Neural cell (in vitro differentiated cells): ENCODE measurements at regions not wholly inside any gene's neighbourhood (a gene's known extent, or its start where the extent isn't known, plus 50 kb on each side); places are given as distances from the start of the nearest gene placed in this dataset.

Experiments
- H2AFZ ChIP-seq: fragments of 200-600, 300-800 bp; sonication (generic), shearing (Covaris generic); 2 replicates; pipeline ENCODE4 v1.6.0; 2014; ENCODE audit warnings: low read depth, mild to moderate bottlenecking, antibody characterized with exemption, low read length, moderate library complexity
- H3F3A ChIP-seq: fragments of 200-600 bp; shearing (Covaris generic); 2 replicates; pipeline ENCODE4 v1.6.1; 2016; ENCODE audit warnings: mild to moderate bottlenecking, moderate library complexity, mixed read lengths, antibody characterized with exemption, low read length; ENCODE audit not compliant: insufficient read depth, poor library complexity, severe bottlenecking
- H3K27ac ChIP-seq: fragments of 200-600, 300-800 bp; sonication (generic), shearing (Covaris generic); 2 replicates; pipeline ENCODE4 v1.5.1; 2014; ENCODE audit warnings: mild to moderate bottlenecking, low read length, moderate library complexity
- H3K27me3 ChIP-seq: fragments of 300-800, 200-600 bp; sonication (generic), shearing (Covaris generic); 2 replicates; pipeline ENCODE4 v1.6.0; 2014; ENCODE audit warnings: mild to moderate bottlenecking, low read depth, low read length, moderate library complexity; ENCODE audit not compliant: insufficient read depth
- H3K36me3 ChIP-seq: fragments of 300-800, 200-600 bp; sonication (generic), shearing (Covaris generic); 2 replicates; pipeline ENCODE4 v1.5.1; 2014; ENCODE audit warnings: mild to moderate bottlenecking, antibody characterized with exemption, low read length, moderate library complexity; ENCODE audit not compliant: insufficient read depth
- H3K4me2 ChIP-seq: fragments of 300-800, 200-600 bp; sonication (generic), shearing (Covaris generic); 2 replicates; pipeline ENCODE4 v1.6.0; 2014; ENCODE audit warnings: mild to moderate bottlenecking, low read length
- H3K4me3 ChIP-seq: fragments of 300-800, 200-600 bp; sonication (generic), shearing (Covaris generic); 2 replicates; pipeline ENCODE4 v1.5.1; 2014; ENCODE audit warnings: mild to moderate bottlenecking, low read length, moderate library complexity
- H3K79me2 ChIP-seq: fragments of 200-600 bp; shearing (Covaris generic); replicated peaks from 2 replicates; pipeline ENCODE4 v1.6.0; 2014; ENCODE audit warnings: mild to moderate bottlenecking, low read length, moderate library complexity; ENCODE audit not compliant: insufficient read depth
- H3K9ac ChIP-seq: fragments of 300-800, 200-600 bp; sonication (generic), shearing (Covaris generic); 2 replicates; pipeline ENCODE4 v1.6.1; 2016; ENCODE audit warnings: mild to moderate bottlenecking, low read length, mixed read lengths
- H3K9me2 ChIP-seq: fragments of 200-600 bp; shearing (Covaris generic); 2 replicates; pipeline ENCODE4 v1.6.1; 2016; ENCODE audit warnings: mild to moderate bottlenecking, low read length, mixed read lengths; ENCODE audit not compliant: insufficient read depth
- H3K9me3 ChIP-seq: fragments of 200-600, 300-800 bp; sonication (generic), shearing (Covaris generic); 2 replicates; pipeline ENCODE4 v1.6.1; 2016; ENCODE audit warnings: mild to moderate bottlenecking, mixed run types, low read length, moderate library complexity, mixed read lengths
- H4K20me1 ChIP-seq: fragments of 200-600 bp; shearing (Covaris generic); 2 replicates; pipeline ENCODE4 v1.6.1; 2016; ENCODE audit warnings: mild to moderate bottlenecking, mixed run types; ENCODE audit not compliant: insufficient read depth
- CTCF ChIP-seq: fragments of 450-650 bp; IDR thresholded peaks from 2 replicates; pipeline ENCODE4 v1.5.1; 2014; ENCODE audit warnings: antibody characterized with exemption, mild to moderate bottlenecking, moderate library complexity; ENCODE audit not compliant: poor library complexity, severe bottlenecking
- EP300 ChIP-seq: fragments of 450-650 bp; conservative IDR thresholded peaks from 2 replicates; pipeline ENCODE4 v1.6.1; 2014; ENCODE audit warnings: antibody characterized with exemption, mild to moderate bottlenecking, moderate library complexity; ENCODE audit not compliant: poor library complexity, severe bottlenecking
- EZH2 ChIP-seq: fragments of 200-600, 300-800 bp; shearing (Covaris generic), sonication (generic); IDR thresholded peaks from 2 replicates; pipeline ENCODE4 v1.6.1; 2014; ENCODE audit warnings: antibody characterized with exemption, low read length, borderline replicate concordance, mild to moderate bottlenecking; ENCODE audit not compliant: insufficient read depth, poor library complexity, severe bottlenecking
- MXI1 ChIP-seq: fragments of 450-650 bp; conservative IDR thresholded peaks from 2 replicates; pipeline ENCODE4 v1.6.1; 2014; ENCODE audit warnings: antibody characterized with exemption, mild to moderate bottlenecking; ENCODE audit not compliant: poor library complexity, severe bottlenecking
- POLR2AphosphoS5 ChIP-seq: IDR thresholded peaks from 2 replicates; pipeline ENCODE4 v1.6.1; 2012
- RAD21 ChIP-seq: fragments of 450-650 bp; conservative IDR thresholded peaks from 2 replicates; pipeline ENCODE4 v1.6.1; 2014; ENCODE audit warnings: antibody characterized with exemption, mild to moderate bottlenecking, moderate library complexity
- REST ChIP-seq: IDR thresholded peaks from 2 replicates; pipeline ENCODE4 v1.6.1; 2012; ENCODE audit warnings: borderline replicate concordance
- SMC3 ChIP-seq: fragments of 450-650 bp; conservative IDR thresholded peaks from 2 replicates; pipeline ENCODE4 v1.6.1; 2014; ENCODE audit warnings: antibody characterized with exemption, mild to moderate bottlenecking, moderate library complexity; ENCODE audit not compliant: poor library complexity
- TAF1 ChIP-seq: IDR thresholded peaks from 2 replicates; pipeline ENCODE4 v1.6.1; 2012; ENCODE audit warnings: low read depth

DNA sequence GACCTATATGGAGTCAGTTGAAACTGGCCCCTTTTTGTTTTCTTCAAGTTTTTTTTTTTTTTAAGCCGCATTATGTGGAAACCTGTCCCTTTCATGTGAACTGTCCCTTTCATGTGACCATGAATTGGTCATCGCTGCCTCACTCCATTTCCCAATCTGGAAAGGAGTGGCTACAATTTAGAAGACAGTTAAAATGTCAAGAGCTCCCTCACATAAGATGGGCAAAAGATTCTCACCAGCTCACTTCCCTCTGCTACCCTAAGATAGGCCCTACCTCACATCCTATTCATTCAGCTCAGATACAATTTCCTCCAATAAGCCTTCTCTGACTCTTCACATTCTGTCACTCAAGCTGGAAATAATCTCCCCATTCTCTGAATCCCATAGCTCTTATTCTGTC is 111.3 kb upstream of the BCL6 start:
- no peak overlapping the region for H3K4me3 ChIP-seq
- H4K20me1 ChIP-seq: no peaks in the 10 kb centered on the region
- H3K9ac ChIP-seq: no peak overlapping the region
- H3K4me2 ChIP-seq: no peak overlapping the region
- no peak overlapping the region for H2AFZ ChIP-seq
- H3F3A ChIP-seq: no peaks in the 10 kb centered on the region
- TF ChIP-seq EZH2: no peak
- TF ChIP-seq REST: no peak
- TF ChIP-seq MXI1: no peak
- TF ChIP-seq SMC3: no peak
- TF ChIP-seq POLR2AphosphoS5: no peak
- no peak for TF ChIP-seq RAD21
- TF ChIP-seq CTCF: no peak
- no peak for TF ChIP-seq TAF1
- no peak for TF ChIP-seq EP300
- H3K27me3 ChIP-seq: no peaks in the 10 kb centered on the region
- H3K36me3 ChIP-seq: no peaks in the 10 kb centered on the region
- no peaks in the 10 kb centered on the region for H3K9me2 ChIP-seq
- no peak overlapping the region for H3K27ac ChIP-seq
- H3K9me3 ChIP-seq: no peaks in the 10 kb centered on the region
- no peaks in the 10 kb centered on the region for H3K79me2 ChIP-seq

GRCh38 chr3:187858041-187858440 is 112.8 kb upstream of the BCL6 start:
- Histone ChIP-seq H3F3A (no peaks in the 10 kb centered on the region), H3K4me3 (no peak overlapping the region), H3K79me2 (no peaks in the 10 kb centered on the region), H3K27me3 (no peaks in the 10 kb centered on the region), H3K36me3 (no peaks in the 10 kb centered on the region), H4K20me1 (no peaks in the 10 kb centered on the region), H3K9me2 (no peaks in the 10 kb centered on the region), H3K9me3 (no peaks in the 10 kb centered on the region), H2AFZ (no peak overlapping the region), H3K27ac (no peak overlapping the region), H3K4me2 (no peak overlapping the region), H3K9ac (no peak overlapping the region)
- TF ChIP-seq RAD21: no peak
- no peak for TF ChIP-seq EP300
- no peak for TF ChIP-seq CTCF
- TF ChIP-seq POLR2AphosphoS5: no peak
- no peak for TF ChIP-seq REST
- TF ChIP-seq TAF1: no peak
- TF ChIP-seq EZH2: no peak
- TF ChIP-seq MXI1: no peak
- TF ChIP-seq SMC3: no peak
